MM.1S (cell line): ENCODE measurements at regions not wholly inside any gene's neighbourhood (a gene's known extent, or its start where the extent isn't known, plus 50 kb on each side); places are given as distances from the start of the nearest gene placed in this dataset.

Experiments
- EZH2 ChIP-seq: fragments of 300-600 bp; sonication (generic); optimal IDR thresholded peaks from 2 replicates; pipeline ENCODE3; 2017; ENCODE audit warnings: low read depth, mild to moderate bottlenecking, antibody characterized with exemption, low read length, mixed read lengths
- EZH2phosphoT487 ChIP-seq: fragments of 300-600 bp; sonication (generic); IDR thresholded peaks from 2 replicates; pipeline ENCODE4 v1.6.1; 2018; ENCODE audit warnings: antibody characterized with exemption, low read length
- TF ChIP-seq, protein P1 (sequence below): fragments of 300-600 bp; sonication (generic); IDR thresholded peaks from 2 replicates; pipeline ENCODE4 v1.5.1; 2016; ENCODE audit warnings: antibody characterized with exemption, low read length, mixed read lengths

DNA sequence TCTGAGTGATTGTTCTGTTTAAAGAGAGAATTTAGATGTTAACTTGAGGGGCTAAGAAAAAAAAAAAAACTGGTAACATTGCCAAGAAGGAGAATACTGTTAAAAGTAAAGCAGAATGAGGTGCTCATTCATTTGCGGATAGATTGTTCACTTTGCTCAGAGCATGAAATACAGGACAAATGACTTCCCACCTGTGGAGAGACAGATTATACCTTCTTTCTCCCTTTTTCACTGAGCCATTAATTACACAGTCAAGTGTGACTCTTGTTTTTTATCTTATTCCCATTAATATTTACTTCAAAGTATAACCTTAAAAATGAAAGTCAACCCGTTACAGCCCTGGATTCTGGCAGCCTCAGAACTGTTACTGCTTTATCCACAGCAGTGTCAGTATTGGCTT is 264.5 kb downstream of the TAF11L14 start:
- TF ChIP-seq, protein P1, sequence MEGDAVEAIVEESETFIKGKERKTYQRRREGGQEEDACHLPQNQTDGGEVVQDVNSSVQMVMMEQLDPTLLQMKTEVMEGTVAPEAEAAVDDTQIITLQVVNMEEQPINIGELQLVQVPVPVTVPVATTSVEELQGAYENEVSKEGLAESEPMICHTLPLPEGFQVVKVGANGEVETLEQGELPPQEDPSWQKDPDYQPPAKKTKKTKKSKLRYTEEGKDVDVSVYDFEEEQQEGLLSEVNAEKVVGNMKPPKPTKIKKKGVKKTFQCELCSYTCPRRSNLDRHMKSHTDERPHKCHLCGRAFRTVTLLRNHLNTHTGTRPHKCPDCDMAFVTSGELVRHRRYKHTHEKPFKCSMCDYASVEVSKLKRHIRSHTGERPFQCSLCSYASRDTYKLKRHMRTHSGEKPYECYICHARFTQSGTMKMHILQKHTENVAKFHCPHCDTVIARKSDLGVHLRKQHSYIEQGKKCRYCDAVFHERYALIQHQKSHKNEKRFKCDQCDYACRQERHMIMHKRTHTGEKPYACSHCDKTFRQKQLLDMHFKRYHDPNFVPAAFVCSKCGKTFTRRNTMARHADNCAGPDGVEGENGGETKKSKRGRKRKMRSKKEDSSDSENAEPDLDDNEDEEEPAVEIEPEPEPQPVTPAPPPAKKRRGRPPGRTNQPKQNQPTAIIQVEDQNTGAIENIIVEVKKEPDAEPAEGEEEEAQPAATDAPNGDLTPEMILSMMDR = no peak
- TF ChIP-seq EZH2 = no peak
- TF ChIP-seq EZH2phosphoT487 = no peak
